GM12891 (cell line): ENCODE measurements at regions not wholly inside any gene's neighbourhood (a gene's known extent, or its start where the extent isn't known, plus 50 kb on each side); places are given as distances from the start of the nearest gene placed in this dataset.

ENCODE experiments used
- PAX5 ChIP-seq: IDR thresholded peaks from 2 replicates; pipeline ENCODE4 v1.6.1; 2011; ENCODE audit warnings: low read length, moderate library complexity, mild to moderate bottlenecking; ENCODE audit not compliant: insufficient read depth, severe bottlenecking
- POLR2A ChIP-seq: IDR thresholded peaks from 2 replicates; pipeline ENCODE4 v1.6.1; 2011; ENCODE audit warnings: low read depth, low read length, control low read depth
- POLR2AphosphoS5 ChIP-seq: IDR thresholded peaks from 2 replicates; pipeline ENCODE4 v1.6.1; 2011; ENCODE audit warnings: low read depth, low read length, control low read depth

DNA sequence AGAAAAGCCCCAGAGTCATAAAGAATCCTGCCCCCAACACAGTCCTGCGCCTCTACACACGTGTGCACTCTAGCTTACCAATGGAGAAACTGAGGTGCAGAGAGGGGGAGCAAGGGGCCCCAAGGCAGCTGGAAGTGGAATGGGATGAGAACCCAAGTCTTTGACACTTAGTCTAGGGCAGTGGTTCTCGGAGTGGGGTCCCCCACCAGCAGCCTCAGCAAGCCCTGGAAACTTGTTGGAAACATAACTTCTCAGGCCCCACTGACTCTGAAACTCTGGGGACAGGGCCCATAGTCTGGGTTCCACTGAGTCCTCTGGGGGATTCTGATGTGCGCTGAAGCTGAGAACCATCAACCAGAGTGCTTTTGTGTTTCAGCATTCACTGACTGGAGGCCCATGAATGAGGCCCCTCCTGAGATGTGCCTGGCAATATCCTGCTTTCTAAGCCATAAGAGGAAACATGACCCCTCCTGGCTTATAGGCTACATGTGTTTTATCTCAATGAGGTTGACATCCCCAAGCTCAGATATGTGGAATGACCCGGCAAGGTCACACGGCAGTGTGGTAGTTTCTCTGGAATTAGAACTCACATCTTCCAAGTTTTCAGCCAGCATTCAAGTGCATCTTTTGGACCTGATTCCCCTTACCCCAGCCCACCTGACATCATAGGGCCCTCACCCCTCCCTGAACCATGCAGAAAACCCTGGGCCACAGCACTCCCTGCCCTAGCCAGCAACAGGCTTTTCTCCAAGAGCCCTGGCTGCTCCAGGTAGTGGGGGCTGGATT lies 147.3 kb upstream of the PCBD1 start:
- TF ChIP-seq POLR2AphosphoS5 (no peak), PAX5 (no peak), POLR2A (no peak)
